Endothelial cell (in vitro differentiated cells): ENCODE measurements at regions not wholly inside any gene's neighbourhood (a gene's known extent, or its start where the extent isn't known, plus 50 kb on each side); places are given as distances from the start of the nearest gene placed in this dataset.
"Not testable (repeated sequence)": the region's sequence is repeated elsewhere in the genome, so short reads cannot be mapped to it uniquely, and the experiment has no call there.

ENCODE experiments used
- DNase-seq: peaks from one replicate; pipeline ENCODE4 v3.0.0; 2021; ENCODE audit warnings: low spot score
- H3K27ac Mint-ChIP-seq: one replicate; pipeline ENCODE4 v1.8.0; 2021; ENCODE audit warnings: mixed read lengths, inconsistent platforms; ENCODE audit not compliant: unreplicated experiment
- H3K27me3 Mint-ChIP-seq: one replicate; pipeline ENCODE4 v1.8.0; 2021; ENCODE audit warnings: mild to moderate bottlenecking, moderate library complexity, mixed read lengths, inconsistent platforms; ENCODE audit not compliant: unreplicated experiment
- H3K36me3 Mint-ChIP-seq: one replicate; pipeline ENCODE4 v1.8.0; 2021; ENCODE audit warnings: mild to moderate bottlenecking, low read depth, mixed read lengths, inconsistent platforms; ENCODE audit not compliant: unreplicated experiment
- H3K4me1 Mint-ChIP-seq: one replicate; pipeline ENCODE4 v1.8.0; 2021; ENCODE audit warnings: mild to moderate bottlenecking, mixed read lengths, inconsistent platforms; ENCODE audit not compliant: unreplicated experiment
- H3K4me3 Mint-ChIP-seq: one replicate; pipeline ENCODE4 v1.8.0; 2021; ENCODE audit warnings: mild to moderate bottlenecking, mixed read lengths, inconsistent platforms; ENCODE audit not compliant: unreplicated experiment
- H3K9me3 Mint-ChIP-seq: one replicate; pipeline ENCODE4 v1.8.0; 2021; ENCODE audit warnings: mixed read lengths, inconsistent platforms; ENCODE audit not compliant: unreplicated experiment
- CTCF ChIP-seq: fragments of 200-600 bp; sonication (generic); IDR thresholded peaks from one replicate; pipeline ENCODE4 v1.5.0; 2021; ENCODE audit warnings: antibody characterized with exemption; ENCODE audit not compliant: unreplicated experiment

DNA sequence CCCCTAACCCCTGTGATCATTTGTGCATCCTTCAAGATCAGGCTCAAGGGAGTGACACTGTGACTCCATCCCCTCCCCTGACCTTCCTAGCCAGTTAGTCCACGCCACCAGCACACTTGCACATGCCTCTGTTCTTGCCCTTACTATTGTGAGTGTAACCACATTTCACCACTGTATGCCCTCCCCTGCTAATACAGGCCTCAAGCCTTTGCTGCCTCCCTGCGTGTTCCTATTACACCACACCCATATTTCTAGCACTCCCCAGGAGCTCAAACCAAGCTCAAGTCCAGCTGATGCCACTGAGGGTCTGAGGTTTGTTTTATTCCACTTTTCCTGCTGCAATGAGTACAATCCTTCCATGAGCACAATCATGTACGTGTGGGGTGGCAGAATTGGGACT is 119.3 kb upstream of the FOXN2 start:
- H3K27me3 Mint-ChIP-seq = peaks cover 3% of the 10 kb centered on the region
- no peak overlapping the region for H3K4me3 Mint-ChIP-seq
- H3K4me1 Mint-ChIP-seq = peaks cover 7% of the 10 kb centered on the region
- no peak for TF ChIP-seq CTCF
- H3K27ac Mint-ChIP-seq = no peak overlapping the region
- no peaks in the 10 kb centered on the region for H3K36me3 Mint-ChIP-seq
- no peak for DNase-seq
- H3K9me3 Mint-ChIP-seq = no peaks in the 10 kb centered on the region

- DNase-seq = no peak
- Mint-ChIP-seq H3K27me3 (peaks cover 3% of the 10 kb centered on the region), H3K9me3 (no peaks in the 10 kb centered on the region), H3K4me1 (peaks cover 7% of the 10 kb centered on the region), H3K27ac (no peak overlapping the region), H3K36me3 (no peaks in the 10 kb centered on the region), H3K4me3 (no peak overlapping the region)
- TF ChIP-seq CTCF = no peak
Measured at GRCh38 chr2:48197618-48198017, 116.9 kb upstream of the FOXN2 start.

DNA sequence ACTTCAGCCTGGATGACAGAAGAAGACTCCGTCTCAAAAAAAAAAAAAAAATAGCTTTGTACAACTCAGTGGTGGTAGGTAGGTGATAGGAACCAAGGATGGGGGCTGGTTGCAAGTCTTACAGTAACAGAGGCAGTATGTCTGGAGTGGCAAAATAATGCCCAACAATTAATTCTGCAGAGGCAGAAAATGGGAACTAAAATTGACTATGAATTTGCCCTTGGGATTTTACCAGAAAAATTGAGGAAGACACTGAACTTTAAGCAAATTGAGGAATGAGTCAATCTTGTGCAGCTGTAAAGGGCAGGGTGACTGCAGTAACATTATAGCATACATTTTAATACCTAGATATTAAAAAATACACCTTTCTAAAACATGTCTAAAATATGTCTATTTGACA is 116.1 kb upstream of the FOXN2 start:
- Mint-ChIP-seq H3K4me3 (no peak overlapping the region), H3K36me3 (no peaks in the 10 kb centered on the region), H3K9me3 (no peaks in the 10 kb centered on the region), H3K4me1 (peaks cover 7% of the 10 kb centered on the region), H3K27me3 (peaks cover 3% of the 10 kb centered on the region), H3K27ac (no peak overlapping the region)
- no peak for DNase-seq
- TF ChIP-seq CTCF = no peak

DNA sequence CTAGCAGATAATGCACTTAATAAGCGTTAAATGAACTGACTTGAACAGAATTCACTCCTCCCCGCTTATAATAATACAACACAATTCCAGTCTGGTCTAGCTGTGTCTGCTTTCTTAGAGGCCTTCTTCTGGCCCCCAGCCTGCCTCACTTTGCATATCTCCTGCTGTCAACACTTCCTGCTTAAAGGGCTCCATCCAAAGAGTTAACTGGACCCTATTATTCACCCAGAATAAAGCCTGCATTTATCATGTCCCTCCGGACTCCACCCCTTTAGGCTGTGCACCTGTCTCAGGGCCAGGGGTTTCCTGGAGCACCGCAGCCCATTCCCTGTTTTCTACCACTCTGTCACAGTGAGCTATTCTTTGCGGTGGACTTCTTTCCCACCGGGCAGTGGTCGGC is 115.4 kb upstream of the FOXN2 start:
- no peak overlapping the region for H3K27ac Mint-ChIP-seq
- H3K4me3 Mint-ChIP-seq = no peak overlapping the region
- peaks cover 7% of the 10 kb centered on the region for H3K4me1 Mint-ChIP-seq
- H3K9me3 Mint-ChIP-seq = no peaks in the 10 kb centered on the region
- no peak for TF ChIP-seq CTCF
- H3K36me3 Mint-ChIP-seq = no peaks in the 10 kb centered on the region
- no peak for DNase-seq
- H3K27me3 Mint-ChIP-seq = peaks cover 3% of the 10 kb centered on the region

- peaks cover 4% of the 10 kb centered on the region for H3K9me3 Mint-ChIP-seq
- TF ChIP-seq CTCF = no peak
- H3K4me3 Mint-ChIP-seq = no peak overlapping the region
- DNase-seq = no peak
- no peak overlapping the region for H3K27ac Mint-ChIP-seq
- H3K27me3 Mint-ChIP-seq = peaks cover 1% of the 10 kb centered on the region
- H3K36me3 Mint-ChIP-seq = peaks cover 4% of the 10 kb centered on the region
- peaks cover 7% of the 10 kb centered on the region for H3K4me1 Mint-ChIP-seq
Measured at GRCh38 chr2:48200620-48201293, 113.7 kb upstream of the FOXN2 start.

DNA sequence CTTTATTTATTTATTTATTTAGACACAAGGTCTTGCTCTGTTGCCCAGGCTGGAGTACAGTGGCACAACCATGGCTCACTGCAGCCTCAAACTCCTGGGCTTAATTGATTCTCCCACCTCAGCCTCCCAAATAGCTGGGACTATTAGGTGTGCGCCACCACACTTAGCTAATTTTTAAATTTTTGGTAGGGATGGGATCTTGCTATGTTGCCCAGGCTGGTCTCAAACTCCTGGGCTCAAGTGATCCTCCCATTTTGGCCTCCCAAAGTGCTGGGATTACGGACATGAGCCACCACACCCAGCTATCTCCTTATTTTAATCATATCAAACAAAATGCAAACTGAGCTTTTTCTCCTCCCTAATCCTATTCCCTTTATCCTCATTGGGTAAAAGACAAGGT is 113.0 kb upstream of the FOXN2 start:
- not testable (repeated sequence) for H3K36me3 Mint-ChIP-seq, H3K4me1 Mint-ChIP-seq, DNase-seq, H3K4me3 Mint-ChIP-seq, H3K27me3 Mint-ChIP-seq, H3K9me3 Mint-ChIP-seq, H3K27ac Mint-ChIP-seq
